ENCODE measurements at regions not wholly inside any gene's neighbourhood (a gene's known extent, or its start where the extent isn't known, plus 50 kb on each side); places are given as distances from the start of the nearest gene placed in this dataset.

GRCh38 chr9:115398313-115398650 is 280.3 kb upstream of the TNC start:
- in situ Hi-C loops (cut with HindIII; ENCODE audit: low pct_unique_long_range_greater_than_20kb, low sequenced_read_pairs), result no loop called here
- BruUV-seq (replicated peaks), result no TSS peak
- Histone ChIP-seq H3K4me1 (ENCODE audit: control insufficient read depth, insufficient read depth, low read length) (no peaks in the 10 kb centered on the region), H3K9me3 (ENCODE audit: control insufficient read depth, insufficient read depth, low read depth, low read length) (no peaks in the 10 kb centered on the region), H3K27me3 (ENCODE audit: control insufficient read depth, insufficient read depth, low read length) (no peaks in the 10 kb centered on the region), H3K36me3 (ENCODE audit: control insufficient read depth, insufficient read depth, low read length) (no peaks in the 10 kb centered on the region), H3K4me3 (ENCODE audit: low read depth in 2 of 2, low read length in 2 of 2) (no peak overlapping the region), H3K27ac (ENCODE audit: low read length) (no peak overlapping the region)
- POLR2A ChIA-PET, result no interaction called here
- CTCF ChIA-PET, result no interaction called here
- DNase-seq (ENCODE audit: low read depth, low spot score) (no peak), ATAC-seq (no peak)
- intact Hi-C loops (cut with micrococcal nuclease; ENCODE audit: unreplicated experiment), result no loop called here
- no peak for TF ChIP-seq SIN3A (IDR thresholded peaks at IDR 0.05; ENCODE audit: borderline replicate concordance, insufficient read depth, low read depth, low read length)
- no peak for TF ChIP-seq TCF7L2 (IDR thresholded peaks at IDR 0.05; ENCODE audit: low read depth, low read length)
- no peak for TF ChIP-seq CTCF (IDR thresholded peaks at IDR 0.05)
- no peak for TF ChIP-seq REST (IDR thresholded peaks at IDR 0.05; ENCODE audit: insufficient read depth in 1 of 2, low read depth in 2 of 2, low read length in 1 of 2)
- TF ChIP-seq POLR2AphosphoS5 (IDR thresholded peaks at IDR 0.05; ENCODE audit: low read depth, low read length), result no peak

- H3K4me3 ChIP-seq (ENCODE audit: low read depth in 2 of 2, low read length in 2 of 2), result no peak overlapping the region
- in situ Hi-C loops (cut with HindIII; ENCODE audit: low pct_unique_long_range_greater_than_20kb, low sequenced_read_pairs), result no loop called here
- TF ChIP-seq REST (IDR thresholded peaks at IDR 0.05; ENCODE audit: insufficient read depth in 1 of 2, low read depth in 2 of 2, low read length in 1 of 2) (no peak), CTCF (IDR thresholded peaks at IDR 0.05) (no peak), SIN3A (IDR thresholded peaks at IDR 0.05; ENCODE audit: borderline replicate concordance, insufficient read depth, low read depth, low read length) (no peak), POLR2AphosphoS5 (IDR thresholded peaks at IDR 0.05; ENCODE audit: low read depth, low read length) (no peak), TCF7L2 (IDR thresholded peaks at IDR 0.05; ENCODE audit: low read depth, low read length) (no peak)
- H3K27me3 ChIP-seq (ENCODE audit: control insufficient read depth, insufficient read depth, low read length), result no peaks in the 10 kb centered on the region
- DNase-seq (ENCODE audit: low read depth, low spot score), result no peak
- H3K27ac ChIP-seq (ENCODE audit: low read length), result no peak overlapping the region
- H3K4me1 ChIP-seq (ENCODE audit: control insufficient read depth, insufficient read depth, low read length), result no peaks in the 10 kb centered on the region
- ChIA-PET CTCF (no interaction called here), POLR2A (no interaction called here)
- H3K9me3 ChIP-seq (ENCODE audit: control insufficient read depth, insufficient read depth, low read depth, low read length), result no peaks in the 10 kb centered on the region
- H3K36me3 ChIP-seq (ENCODE audit: control insufficient read depth, insufficient read depth, low read length), result no peaks in the 10 kb centered on the region
- no TSS peak for BruUV-seq (replicated peaks)
- ATAC-seq, result no peak
- intact Hi-C loops (cut with micrococcal nuclease; ENCODE audit: unreplicated experiment), result no loop called here
These were observed 281.0 kb upstream of the TNC start for GRCh38 chr9:115398996-115399395.
